ENCODE measurements at regions not wholly inside any gene's neighbourhood (a gene's known extent, or its start where the extent isn't known, plus 50 kb on each side); places are given as distances from the start of the nearest gene placed in this dataset.

- TF ChIP-seq CTCF (IDR thresholded peaks at IDR 0.05) (no peak), POLR2A (IDR thresholded peaks at IDR 0.05) (no peak), EP300 (IDR thresholded peaks at IDR 0.05; ENCODE audit: low read depth) (no peak), POLR2AphosphoS5 (IDR thresholded peaks at IDR 0.05) (no peak)
These were observed 84.5 kb downstream of the JRKL start for GRCh38 chr11:96474263-96474662.
